ENCODE measurements at regions not wholly inside any gene's neighbourhood (a gene's known extent, or its start where the extent isn't known, plus 50 kb on each side); places are given as distances from the start of the nearest gene placed in this dataset.
"Not testable (repeated sequence)": the region's sequence is repeated elsewhere in the genome, so short reads cannot be mapped to it uniquely, and the experiment has no call there.

GRCh38 chr2:81396417-81397019 is 1092.0 kb upstream of the LRRTM1 start:
- DNase-seq, result no peak

GRCh38 chr2:81395746-81396145 is 1091.2 kb upstream of the LRRTM1 start:
- DNase-seq, result no peak

- no peak for DNase-seq
These were observed 1084.7 kb upstream of the LRRTM1 start for GRCh38 chr2:81389203-81389602.

- DNase-seq, result no peak
These were observed 1059.2 kb upstream of the LRRTM1 start for GRCh38 chr2:81363800-81364199.

GRCh38 chr2:81362468-81362867 is 1057.9 kb upstream of the LRRTM1 start:
- not testable (repeated sequence) for DNase-seq

- DNase-seq, result no peak
These were observed 1050.9 kb upstream of the LRRTM1 start for GRCh38 chr2:81355436-81355835.

- DNase-seq, result no peak
These were observed 1029.5 kb upstream of the LRRTM1 start for GRCh38 chr2:81334046-81334445.

- no peak for DNase-seq
These were observed 1024.4 kb upstream of the LRRTM1 start for GRCh38 chr2:81328968-81329367.

GRCh38 chr2:81327911-81328310 is 1023.4 kb upstream of the LRRTM1 start:
- peak; percentile 57 for DNase-seq

GRCh38 chr2:81324046-81324445 is 1019.5 kb upstream of the LRRTM1 start:
- DNase-seq, result peak; percentile 19

GRCh38 chr2:81304154-81304830 is 999.7 kb upstream of the LRRTM1 start:
- DNase-seq, result no peak

GRCh38 chr2:81303321-81303720 is 998.8 kb upstream of the LRRTM1 start:
- DNase-seq, result no peak

- DNase-seq, result no peak
These were observed 995.3 kb upstream of the LRRTM1 start for GRCh38 chr2:81299841-81300240.

- no peak for DNase-seq
These were observed 986.3 kb upstream of the LRRTM1 start for GRCh38 chr2:81290846-81291245.

GRCh38 chr2:81283081-81283480 is 978.5 kb upstream of the LRRTM1 start:
- DNase-seq, result no peak

- no peak for DNase-seq
These were observed 977.7 kb upstream of the LRRTM1 start for GRCh38 chr2:81282151-81282769.

GRCh38 chr2:81276595-81276994 is 972.0 kb upstream of the LRRTM1 start:
- no peak for DNase-seq

GRCh38 chr2:81266106-81266505 is 961.6 kb upstream of the LRRTM1 start:
- no peak for DNase-seq

- DNase-seq, result no peak
These were observed 959.4 kb upstream of the LRRTM1 start for GRCh38 chr2:81263989-81264388.

GRCh38 chr2:81260320-81260719 is 955.8 kb upstream of the LRRTM1 start:
- no peak for DNase-seq

- no peak for DNase-seq
These were observed 945.7 kb upstream of the LRRTM1 start for GRCh38 chr2:81250270-81250669.

- no peak for DNase-seq
These were observed 944.6 kb upstream of the LRRTM1 start for GRCh38 chr2:81249152-81249551.

- DNase-seq, result no peak
These were observed 943.1 kb upstream of the LRRTM1 start for GRCh38 chr2:81247648-81248047.

- no peak for DNase-seq
These were observed 937.9 kb upstream of the LRRTM1 start for GRCh38 chr2:81242501-81242900.

- DNase-seq, result no peak
These were observed 933.9 kb upstream of the LRRTM1 start for GRCh38 chr2:81238462-81238861.
